Transverse colon (tissue), 3 donors: ENCODE measurements at regions not wholly inside any gene's neighbourhood (a gene's known extent, or its start where the extent isn't known, plus 50 kb on each side); places are given as distances from the start of the nearest gene placed in this dataset.

Experiments used
- CTCF ChIP-seq, 5 experiments: fragments of 200-600 bp in 3 of 5; fragments of 450-650 bp in 2 of 5; sonication (generic) in 3 of 5; IDR thresholded peaks; 1 replicate in 2 of 5; 2 replicates in 3 of 5; pipeline ENCODE4 v1.5.1; 2016 to 2017; ENCODE audit warnings: antibody characterized with exemption in 5 of 5, inconsistent platforms in 3 of 5, mild to moderate bottlenecking in 2 of 5, moderate library complexity in 1 of 5
- POLR2A ChIP-seq: fragments of 450-650 bp; IDR thresholded peaks from one replicate; pipeline ENCODE4 v1.6.1; 2016; ENCODE audit warnings: antibody characterized with exemption, mild to moderate bottlenecking, moderate library complexity

GRCh38 chr7:130912082-130912861 lies 178.3 kb upstream of the KLF14 start:
- TF ChIP-seq CTCF (IDR thresholded peaks at IDR 0.05) (no peak), POLR2A (no peak)
